ENCODE measurements at regions not wholly inside any gene's neighbourhood (a gene's known extent, or its start where the extent isn't known, plus 50 kb on each side); places are given as distances from the start of the nearest gene placed in this dataset.

GRCh38 chr12:107251288-107251687, 157.9 kb upstream of the CRY1 start:
- TF ChIP-seq, protein P1, sequence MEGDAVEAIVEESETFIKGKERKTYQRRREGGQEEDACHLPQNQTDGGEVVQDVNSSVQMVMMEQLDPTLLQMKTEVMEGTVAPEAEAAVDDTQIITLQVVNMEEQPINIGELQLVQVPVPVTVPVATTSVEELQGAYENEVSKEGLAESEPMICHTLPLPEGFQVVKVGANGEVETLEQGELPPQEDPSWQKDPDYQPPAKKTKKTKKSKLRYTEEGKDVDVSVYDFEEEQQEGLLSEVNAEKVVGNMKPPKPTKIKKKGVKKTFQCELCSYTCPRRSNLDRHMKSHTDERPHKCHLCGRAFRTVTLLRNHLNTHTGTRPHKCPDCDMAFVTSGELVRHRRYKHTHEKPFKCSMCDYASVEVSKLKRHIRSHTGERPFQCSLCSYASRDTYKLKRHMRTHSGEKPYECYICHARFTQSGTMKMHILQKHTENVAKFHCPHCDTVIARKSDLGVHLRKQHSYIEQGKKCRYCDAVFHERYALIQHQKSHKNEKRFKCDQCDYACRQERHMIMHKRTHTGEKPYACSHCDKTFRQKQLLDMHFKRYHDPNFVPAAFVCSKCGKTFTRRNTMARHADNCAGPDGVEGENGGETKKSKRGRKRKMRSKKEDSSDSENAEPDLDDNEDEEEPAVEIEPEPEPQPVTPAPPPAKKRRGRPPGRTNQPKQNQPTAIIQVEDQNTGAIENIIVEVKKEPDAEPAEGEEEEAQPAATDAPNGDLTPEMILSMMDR (IDR thresholded peaks at IDR 0.05; ENCODE audit: low read length) = no peak
- TF ChIP-seq EZH2 (IDR thresholded peaks at IDR 0.05; ENCODE audit: borderline replicate concordance, low read length) = no peak

Data from OCI-LY1 (cell line).